Liver (tissue), 7 donors: ENCODE measurements at regions not wholly inside any gene's neighbourhood (a gene's known extent, or its start where the extent isn't known, plus 50 kb on each side); places are given as distances from the start of the nearest gene placed in this dataset.
"Not testable (repeated sequence)": the region's sequence is repeated elsewhere in the genome, so short reads cannot be mapped to it uniquely, and the experiment has no call there.

Experiments used
- DNase-seq: peaks from one replicate; pipeline ENCODE4 v3.0.0-alpha.2; 2017; ENCODE audit warnings: low spot score
- H3K27ac ChIP-seq, 2 donors: one replicate each; pipeline ENCODE4 v1.7.0; 2013; ENCODE audit warnings: inconsistent platforms in 2 of 2, low read length in 2 of 2, control low read depth in 1 of 2, low read depth in 1 of 2, mild to moderate bottlenecking in 1 of 2
- H3K27me3 ChIP-seq, 4 donors: one replicate each; pipeline versions ENCODE4 v1.6.1 to v1.7.0; 2013; ENCODE audit warnings: low read length in 3 of 4, inconsistent platforms in 1 of 4, mild to moderate bottlenecking in 1 of 4, moderate library complexity in 1 of 4; ENCODE audit not compliant: control insufficient read depth in 4 of 4, insufficient read depth in 4 of 4
- H3K36me3 ChIP-seq, 4 donors: one replicate each; pipeline versions ENCODE4 v1.6.1 to v1.7.0; 2013; ENCODE audit warnings: low read length in 3 of 4, mild to moderate bottlenecking in 3 of 4, low read depth in 1 of 4, moderate library complexity in 1 of 4; ENCODE audit not compliant: control insufficient read depth in 4 of 4, insufficient read depth in 3 of 4
- H3K4me1 ChIP-seq, 4 donors: one replicate each; pipeline versions ENCODE4 v1.6.1 to v1.7.0; 2013; ENCODE audit warnings: low read length in 3 of 4, mild to moderate bottlenecking in 3 of 4, moderate library complexity in 1 of 4; ENCODE audit not compliant: control insufficient read depth in 4 of 4, insufficient read depth in 4 of 4
- H3K4me3 ChIP-seq, 3 donors: one replicate each; pipeline versions ENCODE4 v1.6.1 to v1.7.0; 2013; ENCODE audit warnings: low read length in 3 of 3, control low read depth in 1 of 3, low read depth in 1 of 3, mild to moderate bottlenecking in 1 of 3
- H3K9ac ChIP-seq, 2 donors: one replicate each; pipeline ENCODE4 v1.7.0; 2013; ENCODE audit warnings: low read length in 2 of 2, mild to moderate bottlenecking in 2 of 2, moderate library complexity in 2 of 2, control low read depth in 1 of 2, low read depth in 1 of 2
- H3K9me3 ChIP-seq, 4 donors: one replicate each; pipeline versions ENCODE4 v1.6.1 to v1.7.0; 2013; ENCODE audit warnings: low read length in 3 of 4; ENCODE audit not compliant: control insufficient read depth in 4 of 4
- EGR1 ChIP-seq, 2 donors: IDR thresholded peaks; 2 replicates each; pipeline ENCODE4 v1.6.1; 2016 to 2018; ENCODE audit warnings: antibody characterized with exemption in 2 of 2, low read depth in 2 of 2
- FOXA1 ChIP-seq: IDR thresholded peaks from 2 replicates; pipeline ENCODE4 v1.6.1; 2016; ENCODE audit warnings: antibody characterized with exemption
- FOXA2 ChIP-seq: IDR thresholded peaks from 2 replicates; pipeline ENCODE4 v1.6.1; 2016; ENCODE audit warnings: antibody characterized with exemption
- GABPA ChIP-seq, 2 donors: IDR thresholded peaks in 1 of 2; conservative IDR thresholded peaks in 1 of 2; 2 replicates each; pipeline ENCODE4 v1.6.1; 2016; ENCODE audit warnings: antibody characterized with exemption in 2 of 2, mild to moderate bottlenecking in 1 of 2, moderate library complexity in 1 of 2
- HNF4A ChIP-seq, 2 donors: conservative IDR thresholded peaks; 2 replicates each; pipeline ENCODE4 v1.6.1; 2016; ENCODE audit warnings: antibody characterized with exemption in 2 of 2, mild to moderate bottlenecking in 2 of 2
- HNF4G ChIP-seq: IDR thresholded peaks from 2 replicates; pipeline ENCODE4 v1.6.1; 2016; ENCODE audit warnings: antibody characterized with exemption
- JUND ChIP-seq, 2 donors: IDR thresholded peaks; 2 replicates each; pipeline ENCODE4 v1.6.1; 2016; ENCODE audit warnings: antibody characterized with exemption in 2 of 2
- NR2F2 ChIP-seq: IDR thresholded peaks from 2 replicates; pipeline ENCODE4 v1.6.1; 2016; ENCODE audit warnings: antibody characterized with exemption
- RAD21 ChIP-seq, 2 donors: IDR thresholded peaks; 2 replicates each; pipeline ENCODE4 v1.6.1; 2016; ENCODE audit warnings: antibody characterized with exemption in 2 of 2, mild to moderate bottlenecking in 2 of 2
- RXRA ChIP-seq, 2 donors: IDR thresholded peaks; 2 replicates each; pipeline ENCODE4 v1.6.1; 2017 to 2018; ENCODE audit warnings: antibody characterized with exemption in 2 of 2, mild to moderate bottlenecking in 1 of 2
- TAF1 ChIP-seq: conservative IDR thresholded peaks from 2 replicates; pipeline ENCODE4 v1.6.1; 2016; ENCODE audit warnings: antibody characterized with exemption, mild to moderate bottlenecking
- YY1 ChIP-seq: IDR thresholded peaks from 2 replicates; pipeline ENCODE4 v1.6.1; 2016; ENCODE audit warnings: antibody characterized with exemption, mild to moderate bottlenecking
- WGBS: extraction: QIAGEN DNeasy Blood & Tissue Kit; methylation state at CpG from one replicate; pipeline ENCODE4 v1.1.7; 2013; 5-methylcytosine and 5-hydroxymethylcytosine counted together
- TF ChIP-seq, protein P1 (sequence below): IDR thresholded peaks from 2 replicates; pipeline ENCODE4 v1.6.1; 2016; ENCODE audit warnings: antibody characterized with exemption
- TF ChIP-seq, protein P2 (sequence below): IDR thresholded peaks from 2 replicates; pipeline ENCODE4 v1.6.1; 2016; ENCODE audit warnings: antibody characterized with exemption
- TF ChIP-seq, protein P3 (sequence below): IDR thresholded peaks from 2 replicates; pipeline ENCODE4 v1.6.1; 2016; ENCODE audit warnings: antibody characterized with exemption
- TF ChIP-seq, protein P4 (sequence below): IDR thresholded peaks from 2 replicates; pipeline ENCODE4 v1.6.1; 2016; ENCODE audit warnings: antibody characterized with exemption, mild to moderate bottlenecking
- donor health status: healthy.
- donor health status: healthy.
- donor health status: healthy.
- donor health status: healthy.

DNA sequence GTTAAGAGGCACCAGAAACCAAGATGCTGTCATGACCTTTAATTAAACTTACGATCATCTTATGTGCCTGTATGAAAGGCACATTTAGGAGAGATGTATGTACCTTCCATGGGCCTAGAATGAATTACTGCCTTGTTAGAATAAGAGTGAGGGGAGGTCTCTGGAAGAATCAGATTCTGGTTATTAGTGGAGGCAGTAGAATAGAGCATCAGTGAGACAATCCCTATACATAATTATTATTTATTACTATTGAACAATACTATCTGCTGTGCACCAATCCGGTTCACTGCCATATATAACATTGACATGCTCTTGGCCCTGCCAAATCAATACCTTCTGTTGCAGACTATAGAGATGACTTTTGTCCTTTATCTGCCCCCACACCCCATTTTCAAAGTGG is 776.5 kb downstream of the DHX35 start:
- TF ChIP-seq TAF1 (no peak), EGR1 (IDR thresholded peaks at IDR 0.05; ENCODE audit: low read depth in 2 of 2) (no peak), FOXA2 (no peak), RAD21 (IDR thresholded peaks at IDR 0.05) (no peak), HNF4G (no peak), FOXA1 (no peak), HNF4A (conservative IDR thresholded peaks at IDR 0.05) (no peak), JUND (IDR thresholded peaks at IDR 0.05) (no peak), NR2F2 (no peak), GABPA (IDR thresholded peaks at IDR 0.05 in 1 of 2, conservative IDR thresholded peaks at IDR 0.05 in 1 of 2) (no peak), YY1 (no peak), RXRA (IDR thresholded peaks at IDR 0.05) (no peak)
- TF ChIP-seq, protein P1, sequence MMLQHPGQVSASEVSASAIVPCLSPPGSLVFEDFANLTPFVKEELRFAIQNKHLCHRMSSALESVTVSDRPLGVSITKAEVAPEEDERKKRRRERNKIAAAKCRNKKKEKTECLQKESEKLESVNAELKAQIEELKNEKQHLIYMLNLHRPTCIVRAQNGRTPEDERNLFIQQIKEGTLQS = no peak
- TF ChIP-seq, protein P2, sequence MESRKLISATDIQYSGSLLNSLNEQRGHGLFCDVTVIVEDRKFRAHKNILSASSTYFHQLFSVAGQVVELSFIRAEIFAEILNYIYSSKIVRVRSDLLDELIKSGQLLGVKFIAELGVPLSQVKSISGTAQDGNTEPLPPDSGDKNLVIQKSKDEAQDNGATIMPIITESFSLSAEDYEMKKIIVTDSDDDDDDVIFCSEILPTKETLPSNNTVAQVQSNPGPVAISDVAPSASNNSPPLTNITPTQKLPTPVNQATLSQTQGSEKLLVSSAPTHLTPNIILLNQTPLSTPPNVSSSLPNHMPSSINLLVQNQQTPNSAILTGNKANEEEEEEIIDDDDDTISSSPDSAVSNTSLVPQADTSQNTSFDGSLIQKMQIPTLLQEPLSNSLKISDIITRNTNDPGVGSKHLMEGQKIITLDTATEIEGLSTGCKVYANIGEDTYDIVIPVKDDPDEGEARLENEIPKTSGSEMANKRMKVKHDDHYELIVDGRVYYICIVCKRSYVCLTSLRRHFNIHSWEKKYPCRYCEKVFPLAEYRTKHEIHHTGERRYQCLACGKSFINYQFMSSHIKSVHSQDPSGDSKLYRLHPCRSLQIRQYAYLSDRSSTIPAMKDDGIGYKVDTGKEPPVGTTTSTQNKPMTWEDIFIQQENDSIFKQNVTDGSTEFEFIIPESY = no peak
- TF ChIP-seq, protein P3, sequence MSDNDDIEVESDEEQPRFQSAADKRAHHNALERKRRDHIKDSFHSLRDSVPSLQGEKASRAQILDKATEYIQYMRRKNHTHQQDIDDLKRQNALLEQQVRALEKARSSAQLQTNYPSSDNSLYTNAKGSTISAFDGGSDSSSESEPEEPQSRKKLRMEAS = no peak
- TF ChIP-seq, protein P4, sequence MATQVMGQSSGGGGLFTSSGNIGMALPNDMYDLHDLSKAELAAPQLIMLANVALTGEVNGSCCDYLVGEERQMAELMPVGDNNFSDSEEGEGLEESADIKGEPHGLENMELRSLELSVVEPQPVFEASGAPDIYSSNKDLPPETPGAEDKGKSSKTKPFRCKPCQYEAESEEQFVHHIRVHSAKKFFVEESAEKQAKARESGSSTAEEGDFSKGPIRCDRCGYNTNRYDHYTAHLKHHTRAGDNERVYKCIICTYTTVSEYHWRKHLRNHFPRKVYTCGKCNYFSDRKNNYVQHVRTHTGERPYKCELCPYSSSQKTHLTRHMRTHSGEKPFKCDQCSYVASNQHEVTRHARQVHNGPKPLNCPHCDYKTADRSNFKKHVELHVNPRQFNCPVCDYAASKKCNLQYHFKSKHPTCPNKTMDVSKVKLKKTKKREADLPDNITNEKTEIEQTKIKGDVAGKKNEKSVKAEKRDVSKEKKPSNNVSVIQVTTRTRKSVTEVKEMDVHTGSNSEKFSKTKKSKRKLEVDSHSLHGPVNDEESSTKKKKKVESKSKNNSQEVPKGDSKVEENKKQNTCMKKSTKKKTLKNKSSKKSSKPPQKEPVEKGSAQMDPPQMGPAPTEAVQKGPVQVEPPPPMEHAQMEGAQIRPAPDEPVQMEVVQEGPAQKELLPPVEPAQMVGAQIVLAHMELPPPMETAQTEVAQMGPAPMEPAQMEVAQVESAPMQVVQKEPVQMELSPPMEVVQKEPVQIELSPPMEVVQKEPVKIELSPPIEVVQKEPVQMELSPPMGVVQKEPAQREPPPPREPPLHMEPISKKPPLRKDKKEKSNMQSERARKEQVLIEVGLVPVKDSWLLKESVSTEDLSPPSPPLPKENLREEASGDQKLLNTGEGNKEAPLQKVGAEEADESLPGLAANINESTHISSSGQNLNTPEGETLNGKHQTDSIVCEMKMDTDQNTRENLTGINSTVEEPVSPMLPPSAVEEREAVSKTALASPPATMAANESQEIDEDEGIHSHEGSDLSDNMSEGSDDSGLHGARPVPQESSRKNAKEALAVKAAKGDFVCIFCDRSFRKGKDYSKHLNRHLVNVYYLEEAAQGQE = no peak
- 88% methylated on average over 2 of the region's 2 CpGs for WGBS
- no peaks in the 10 kb centered on the region for H3K9me3 ChIP-seq
- H3K36me3 ChIP-seq = no peaks in the 10 kb centered on the region
- H3K27ac ChIP-seq = no peak overlapping the region
- no peak overlapping the region for H3K4me3 ChIP-seq
- no peak overlapping the region for H3K9ac ChIP-seq
- no peak for DNase-seq
- H3K4me1 ChIP-seq = no peaks in the 10 kb centered on the region
- no peaks in the 10 kb centered on the region for H3K27me3 ChIP-seq

DNA sequence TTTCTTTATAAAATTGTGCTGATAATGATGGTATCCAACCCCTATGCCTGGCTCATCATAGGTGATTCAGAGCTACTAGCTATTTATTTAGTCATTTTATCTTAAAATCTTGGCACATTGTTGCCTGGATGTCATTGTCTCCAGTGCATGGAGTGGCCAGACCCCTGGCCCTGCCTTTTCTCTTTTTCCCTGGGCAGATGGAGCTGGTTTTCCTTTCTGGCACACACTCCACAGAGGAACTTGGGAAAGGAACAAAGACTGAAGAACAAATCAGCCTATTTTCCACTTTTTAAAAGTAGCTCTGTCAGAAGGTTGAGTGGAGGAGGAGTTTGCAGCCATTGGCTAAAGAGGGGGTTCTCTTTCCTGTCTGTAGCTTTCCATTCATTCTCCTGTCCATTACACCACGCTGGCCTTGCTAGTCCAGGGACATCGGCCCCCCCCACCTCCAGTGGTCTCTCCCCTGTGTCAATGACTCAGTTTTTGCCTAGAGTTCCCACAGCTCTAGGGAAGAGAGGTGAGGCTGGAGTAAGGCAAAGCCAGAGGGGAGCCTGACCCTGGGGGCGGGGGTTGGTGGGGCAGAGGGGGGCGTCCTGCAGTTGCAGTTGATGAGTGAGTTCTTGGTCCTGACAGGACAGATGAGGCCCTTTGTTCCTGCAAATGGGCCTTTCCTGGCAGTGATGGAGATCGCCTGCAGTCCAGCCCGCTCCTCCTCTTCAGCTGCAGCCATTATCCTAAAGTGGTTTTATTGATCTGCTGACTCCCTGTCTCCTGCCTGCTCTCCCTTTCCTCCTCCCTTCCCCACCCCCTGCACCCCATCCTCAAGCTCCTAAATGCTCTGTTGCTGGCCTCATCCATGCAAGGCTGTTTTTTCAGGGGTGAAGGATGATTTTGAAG is 774.5 kb downstream of the DHX35 start:
- TF ChIP-seq, protein P1 = no peak
- no peak for DNase-seq
- Histone ChIP-seq H3K4me1 (no peaks in the 10 kb centered on the region), H3K9ac (no peak overlapping the region), H3K27me3 (no peaks in the 10 kb centered on the region), H3K9me3 (peaks cover 0 to 6% (median 3%) of the 10 kb centered on the region in 4 donors), H3K36me3 (no peaks in the 10 kb centered on the region), H3K27ac (no peak overlapping the region), H3K4me3 (no peak overlapping the region)
- WGBS = 83% methylated on average over 6 of the region's 6 CpGs

DNA sequence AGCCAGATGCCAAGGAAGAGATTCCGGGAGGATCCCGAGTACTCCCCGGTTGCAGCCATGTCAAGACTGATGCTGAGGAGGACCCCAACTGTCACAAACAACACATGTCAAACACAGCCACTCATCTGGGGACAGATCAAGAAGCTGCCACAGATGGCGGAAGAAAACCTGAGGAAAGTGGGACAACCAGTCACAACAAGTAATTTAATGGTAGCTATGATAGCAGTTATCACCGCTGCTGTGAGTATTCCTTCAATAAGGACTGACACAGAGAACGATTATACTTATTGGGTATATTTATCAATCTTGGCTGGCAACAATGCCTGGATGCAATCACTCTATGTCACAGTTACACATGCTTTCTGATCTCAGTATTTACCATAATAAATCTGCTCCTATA is 763.4 kb downstream of the DHX35 start:
- H3K27ac ChIP-seq, H3K27me3 ChIP-seq, H3K9ac ChIP-seq, H3K4me1 ChIP-seq, H3K36me3 ChIP-seq, H3K9me3 ChIP-seq, DNase-seq, H3K4me3 ChIP-seq: not testable (repeated sequence)
- 92% methylated on average over 6 of the region's 6 CpGs for WGBS
